ENCODE measurements at regions not wholly inside any gene's neighbourhood (a gene's known extent, or its start where the extent isn't known, plus 50 kb on each side); places are given as distances from the start of the nearest gene placed in this dataset.

- DNase-seq, result no peak
- Histone ChIP-seq H3K27me3 (no peaks in the 10 kb centered on the region), H3K9me3 (no peaks in the 10 kb centered on the region), H3K36me3 (replicated peaks in 1 of 2; ENCODE audit: insufficient read depth in 1 of 2, low read depth in 2 of 2) (no peaks in the 10 kb centered on the region), H3K27ac (no peak overlapping the region), H3K4me1 (no peaks in the 10 kb centered on the region), H3K4me3 (no peak overlapping the region)
- 50 to 57% methylated on average over 7 of the region's 7 CpGs for WGBS, 2 donors
- TF ChIP-seq CTCF (IDR thresholded peaks at IDR 0.05) (no peak), POLR2A (IDR thresholded peaks at IDR 0.05) (no peak)
- intact Hi-C loops (cut with DNase I), result no loop called here
- no peak for ATAC-seq
Observed at GRCh38 chr2:121017396-121017795, 267.6 kb downstream of the TFCP2L1 start.

GRCh38 chr2:121018136-121019061 is 266.6 kb downstream of the TFCP2L1 start:
- WGBS, 2 donors, result 84 to 92% methylated on average over 23 to 43 of the region's 45 CpGs
- TF ChIP-seq POLR2A (IDR thresholded peaks at IDR 0.05) (no peak), CTCF (IDR thresholded peaks at IDR 0.05) (no peak)
- Histone ChIP-seq H3K27ac (no peak overlapping the region), H3K27me3 (no peaks in the 10 kb centered on the region), H3K36me3 (replicated peaks in 1 of 2; ENCODE audit: insufficient read depth in 1 of 2, low read depth in 2 of 2) (no peaks in the 10 kb centered on the region), H3K9me3 (no peaks in the 10 kb centered on the region), H3K4me3 (no peak overlapping the region), H3K4me1 (no peaks in the 10 kb centered on the region)
- DNase-seq (no peak), ATAC-seq (no peak)
- intact Hi-C loops (cut with DNase I), result no loop called here

GRCh38 chr2:121019071-121019470 is 265.9 kb downstream of the TFCP2L1 start:
- Histone ChIP-seq H3K27me3 (no peaks in the 10 kb centered on the region), H3K4me3 (no peak overlapping the region), H3K9me3 (no peaks in the 10 kb centered on the region), H3K4me1 (no peaks in the 10 kb centered on the region), H3K27ac (no peak overlapping the region), H3K36me3 (replicated peaks in 1 of 2; ENCODE audit: insufficient read depth in 1 of 2, low read depth in 2 of 2) (no peaks in the 10 kb centered on the region)
- DNase-seq (no peak), ATAC-seq (peak; percentile 15)
- TF ChIP-seq POLR2A (IDR thresholded peaks at IDR 0.05) (no peak), CTCF (IDR thresholded peaks at IDR 0.05) (no peak)
- 84 to 90% methylated on average over 9 to 12 of the region's 12 CpGs for WGBS, 2 donors
- intact Hi-C loops (cut with DNase I), result no loop called here

- Histone ChIP-seq H3K27ac (no peak overlapping the region), H3K4me3 (no peak overlapping the region), H3K36me3 (replicated peaks in 1 of 2; ENCODE audit: insufficient read depth in 1 of 2, low read depth in 2 of 2) (no peaks in the 10 kb centered on the region), H3K27me3 (no peaks in the 10 kb centered on the region), H3K9me3 (no peaks in the 10 kb centered on the region), H3K4me1 (no peaks in the 10 kb centered on the region)
- intact Hi-C loops (cut with DNase I), result no loop called here
- TF ChIP-seq CTCF (IDR thresholded peaks at IDR 0.05) (no peak), POLR2A (IDR thresholded peaks at IDR 0.05) (no peak)
- DNase-seq (no peak), ATAC-seq (no peak)
- WGBS, 2 donors, result 82 to 88% methylated on average over 7 of the region's 7 CpGs
Observed at GRCh38 chr2:121019756-121020155, 265.2 kb downstream of the TFCP2L1 start.

GRCh38 chr2:121021685-121022084 is 263.3 kb downstream of the TFCP2L1 start:
- no peak for DNase-seq
- H3K9me3 ChIP-seq, result no peaks in the 10 kb centered on the region
- no peak overlapping the region for H3K27ac ChIP-seq
- ATAC-seq, result no peak
- H3K4me3 ChIP-seq, result no peak overlapping the region
- H3K36me3 ChIP-seq (replicated peaks in 1 of 2; ENCODE audit: insufficient read depth in 1 of 2, low read depth in 2 of 2), result no peaks in the 10 kb centered on the region
- H3K4me1 ChIP-seq, result no peaks in the 10 kb centered on the region
- intact Hi-C loops (cut with DNase I), result no loop called here
- WGBS, 2 donors, result 83 to 87% methylated on average over 6 to 7 of the region's 7 CpGs
- H3K27me3 ChIP-seq, result no peaks in the 10 kb centered on the region
- TF ChIP-seq CTCF (IDR thresholded peaks at IDR 0.05), result no peak
